Panc1 (cell line): ENCODE measurements at regions not wholly inside any gene's neighbourhood (a gene's known extent, or its start where the extent isn't known, plus 50 kb on each side); places are given as distances from the start of the nearest gene placed in this dataset.

ENCODE experiments used
- POLR2AphosphoS5 ChIP-seq: IDR thresholded peaks from 2 replicates; pipeline ENCODE4 v1.6.1; 2012; ENCODE audit warnings: mild to moderate bottlenecking, low read depth, low read length, moderate library complexity
- SIN3A ChIP-seq: IDR thresholded peaks from 2 replicates; pipeline ENCODE4 v1.6.1; 2012; ENCODE audit warnings: low read depth, mild to moderate bottlenecking, low read length, moderate library complexity, borderline replicate concordance; ENCODE audit not compliant: insufficient read depth
- TCF7L2 ChIP-seq: IDR thresholded peaks from 2 replicates; pipeline ENCODE4 v1.6.1; 2011; ENCODE audit warnings: mild to moderate bottlenecking, low read depth, low read length, inconsistent platforms
- TF ChIP-seq, protein P1 (sequence below): fragments of 450-650 bp; IDR thresholded peaks from 2 replicates; pipeline ENCODE4 v1.5.1; 2017; ENCODE audit warnings: mild to moderate bottlenecking

DNA sequence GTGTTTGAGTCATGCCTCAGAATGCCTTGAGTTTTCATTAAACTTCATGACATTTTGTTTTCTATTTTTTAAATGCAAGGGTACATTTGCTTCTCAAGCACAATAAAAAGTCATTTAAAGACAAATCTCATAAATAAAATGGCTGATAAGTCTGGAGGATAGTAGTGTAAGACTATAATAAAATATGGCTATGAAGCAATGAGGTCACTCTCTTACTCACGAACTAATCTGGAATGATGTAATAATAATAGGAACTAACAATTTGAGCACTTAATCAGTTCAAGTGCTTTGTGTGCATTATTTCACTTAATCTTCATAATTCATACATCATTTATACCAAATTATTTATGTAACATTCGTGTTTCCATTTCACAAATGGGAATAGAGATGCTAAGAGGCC, 149.3 kb upstream of the CTTNBP2 start:
- TF ChIP-seq, protein P1, sequence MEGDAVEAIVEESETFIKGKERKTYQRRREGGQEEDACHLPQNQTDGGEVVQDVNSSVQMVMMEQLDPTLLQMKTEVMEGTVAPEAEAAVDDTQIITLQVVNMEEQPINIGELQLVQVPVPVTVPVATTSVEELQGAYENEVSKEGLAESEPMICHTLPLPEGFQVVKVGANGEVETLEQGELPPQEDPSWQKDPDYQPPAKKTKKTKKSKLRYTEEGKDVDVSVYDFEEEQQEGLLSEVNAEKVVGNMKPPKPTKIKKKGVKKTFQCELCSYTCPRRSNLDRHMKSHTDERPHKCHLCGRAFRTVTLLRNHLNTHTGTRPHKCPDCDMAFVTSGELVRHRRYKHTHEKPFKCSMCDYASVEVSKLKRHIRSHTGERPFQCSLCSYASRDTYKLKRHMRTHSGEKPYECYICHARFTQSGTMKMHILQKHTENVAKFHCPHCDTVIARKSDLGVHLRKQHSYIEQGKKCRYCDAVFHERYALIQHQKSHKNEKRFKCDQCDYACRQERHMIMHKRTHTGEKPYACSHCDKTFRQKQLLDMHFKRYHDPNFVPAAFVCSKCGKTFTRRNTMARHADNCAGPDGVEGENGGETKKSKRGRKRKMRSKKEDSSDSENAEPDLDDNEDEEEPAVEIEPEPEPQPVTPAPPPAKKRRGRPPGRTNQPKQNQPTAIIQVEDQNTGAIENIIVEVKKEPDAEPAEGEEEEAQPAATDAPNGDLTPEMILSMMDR, result no peak
- TF ChIP-seq POLR2AphosphoS5, result no peak
- TF ChIP-seq TCF7L2, result no peak
- TF ChIP-seq SIN3A, result no peak
